ENCODE measurements at regions not wholly inside any gene's neighbourhood (a gene's known extent, or its start where the extent isn't known, plus 50 kb on each side); places are given as distances from the start of the nearest gene placed in this dataset.
"Not testable (repeated sequence)": the region's sequence is repeated elsewhere in the genome, so short reads cannot be mapped to it uniquely, and the experiment has no call there.

DNA sequence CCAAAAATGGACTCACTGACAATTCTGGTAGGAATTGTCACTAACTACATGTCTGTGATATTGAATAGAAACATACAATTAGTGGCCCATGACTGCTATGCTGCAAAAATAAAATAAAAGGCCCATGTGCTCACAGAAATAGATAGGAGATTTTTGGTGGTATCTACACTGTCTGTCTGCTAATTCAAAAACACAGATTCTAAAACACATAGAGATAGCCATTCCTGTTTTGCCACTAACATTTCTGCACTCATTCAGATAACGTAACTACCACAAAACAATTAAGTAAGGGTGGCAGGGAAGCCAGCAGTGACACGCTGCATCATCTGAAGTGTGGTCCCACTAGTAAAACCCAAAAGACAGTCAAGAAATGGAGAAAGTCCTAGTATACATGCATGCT is 202.2 kb upstream of the NFIA start:
- Histone ChIP-seq H3K4me3 (ENCODE audit: insufficient read depth, low read depth, low read length, poor library complexity, severe bottlenecking) (no peak overlapping the region), H3K27ac (ENCODE audit: insufficient read depth, low read length, poor library complexity, severe bottlenecking) (no peak overlapping the region), H3K36me3 (ENCODE audit: control insufficient read depth, insufficient read depth, low read length) (no peaks in the 10 kb centered on the region), H3K9me3 (ENCODE audit: control insufficient read depth, low read length) (no peaks in the 10 kb centered on the region), H3K4me1 (ENCODE audit: control insufficient read depth, insufficient read depth, low read length, poor library complexity, severe bottlenecking) (no peaks in the 10 kb centered on the region), H3K27me3 (replicated peaks; ENCODE audit: control insufficient read depth, insufficient read depth, low read length, poor library complexity, severe bottlenecking) (no peaks in the 10 kb centered on the region)
- no peak for DNase-seq

DNA sequence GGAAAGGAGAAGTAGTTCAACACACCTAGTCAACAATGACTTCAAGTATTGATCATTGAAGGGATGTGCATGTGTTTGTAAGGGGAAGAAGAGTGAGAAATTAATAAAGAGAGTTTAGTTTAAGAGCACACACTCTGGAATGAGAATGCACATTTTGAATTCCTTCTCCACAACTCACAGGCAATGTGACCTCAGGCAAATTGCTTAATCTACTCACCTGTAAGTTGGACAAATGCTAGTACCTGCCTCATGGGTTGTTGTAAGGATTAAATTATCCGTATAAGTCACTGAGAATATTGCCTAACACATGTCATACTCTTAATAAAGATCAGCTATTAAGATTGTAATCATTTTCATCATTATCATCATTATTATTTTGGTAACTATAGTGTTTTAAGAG is 204.0 kb upstream of the NFIA start:
- Histone ChIP-seq H3K4me1 (ENCODE audit: control insufficient read depth, insufficient read depth, low read length, poor library complexity, severe bottlenecking) (no peaks in the 10 kb centered on the region), H3K36me3 (ENCODE audit: control insufficient read depth, insufficient read depth, low read length) (no peaks in the 10 kb centered on the region), H3K27ac (ENCODE audit: insufficient read depth, low read length, poor library complexity, severe bottlenecking) (no peak overlapping the region), H3K4me3 (ENCODE audit: insufficient read depth, low read depth, low read length, poor library complexity, severe bottlenecking) (no peak overlapping the region), H3K9me3 (ENCODE audit: control insufficient read depth, low read length) (no peaks in the 10 kb centered on the region), H3K27me3 (replicated peaks; ENCODE audit: control insufficient read depth, insufficient read depth, low read length, poor library complexity, severe bottlenecking) (no peaks in the 10 kb centered on the region)
- no peak for DNase-seq

DNA sequence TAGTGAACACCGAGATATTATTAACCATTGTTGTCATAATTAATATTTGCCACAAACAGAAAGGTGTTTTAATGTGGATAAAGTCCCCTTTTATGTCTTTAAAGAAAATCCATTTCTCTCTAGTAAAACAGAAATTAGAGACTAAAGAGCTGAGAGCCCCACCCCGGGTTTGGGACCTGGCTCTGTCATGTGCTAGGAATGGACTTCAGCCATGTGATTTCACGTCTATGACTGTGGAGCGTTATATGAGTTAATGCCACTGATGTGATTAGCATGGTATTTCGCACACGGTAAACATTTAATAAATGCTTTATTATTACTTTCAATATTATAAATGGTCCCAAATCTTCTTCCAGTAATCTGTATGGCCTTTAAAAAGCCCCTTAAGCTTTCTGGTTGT is 205.0 kb upstream of the NFIA start:
- Histone ChIP-seq H3K27me3 (replicated peaks; ENCODE audit: control insufficient read depth, insufficient read depth, low read length, poor library complexity, severe bottlenecking) (no peaks in the 10 kb centered on the region), H3K4me3 (ENCODE audit: insufficient read depth, low read depth, low read length, poor library complexity, severe bottlenecking) (no peak overlapping the region), H3K4me1 (ENCODE audit: control insufficient read depth, insufficient read depth, low read length, poor library complexity, severe bottlenecking) (no peaks in the 10 kb centered on the region), H3K9me3 (ENCODE audit: control insufficient read depth, low read length) (no peaks in the 10 kb centered on the region), H3K27ac (ENCODE audit: insufficient read depth, low read length, poor library complexity, severe bottlenecking) (no peak overlapping the region), H3K36me3 (ENCODE audit: control insufficient read depth, insufficient read depth, low read length) (no peaks in the 10 kb centered on the region)
- DNase-seq, result no peak

DNA sequence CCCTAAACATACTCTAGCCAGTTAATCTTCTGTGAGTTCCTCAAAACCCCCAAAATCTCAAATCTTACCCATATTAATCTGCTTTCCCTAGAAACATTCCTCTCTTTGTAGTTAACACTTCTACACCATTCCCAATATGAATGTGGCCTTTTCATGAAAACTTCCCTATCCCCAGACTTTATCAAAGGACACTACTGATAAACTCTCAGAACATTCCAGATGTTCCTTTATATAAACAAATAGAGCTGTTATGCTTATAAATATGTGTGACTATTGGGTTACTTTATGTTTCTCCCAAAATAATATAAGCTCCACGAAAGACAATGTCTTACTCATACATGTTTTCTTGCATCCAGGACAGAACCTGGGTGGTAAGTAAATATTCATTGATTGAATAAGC is 205.4 kb upstream of the NFIA start:
- H3K36me3 ChIP-seq (ENCODE audit: control insufficient read depth, insufficient read depth, low read length), result no peaks in the 10 kb centered on the region
- DNase-seq, result no peak

DNA sequence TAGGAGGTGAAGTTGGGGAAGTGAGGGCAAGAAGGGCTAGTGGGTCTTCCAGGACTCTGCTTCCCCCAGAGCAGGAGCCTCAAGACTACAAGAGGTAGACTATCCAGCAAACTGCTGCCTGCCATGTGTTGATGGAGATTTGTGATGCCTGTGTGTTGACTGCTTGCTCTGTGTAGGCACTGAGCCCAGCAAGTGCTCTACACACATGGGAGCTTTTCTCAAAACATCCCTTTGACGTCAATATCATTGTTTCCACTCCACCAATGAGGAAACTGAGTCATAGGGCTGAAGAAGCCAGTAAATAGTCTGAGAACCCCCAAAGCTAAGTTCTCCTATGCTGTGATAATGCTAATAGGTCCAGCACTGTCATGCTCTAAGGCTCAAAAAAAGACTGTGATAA is 207.2 kb upstream of the NFIA start:
- DNase-seq, result no peak
- H3K9me3 ChIP-seq (ENCODE audit: control insufficient read depth, low read length), result no peaks in the 10 kb centered on the region
- no peaks in the 10 kb centered on the region for H3K36me3 ChIP-seq (ENCODE audit: control insufficient read depth, insufficient read depth, low read length)
- H3K27ac ChIP-seq (ENCODE audit: insufficient read depth, low read length, poor library complexity, severe bottlenecking), result no peak overlapping the region
- no peak overlapping the region for H3K4me3 ChIP-seq (ENCODE audit: insufficient read depth, low read depth, low read length, poor library complexity, severe bottlenecking)
- no peaks in the 10 kb centered on the region for H3K27me3 ChIP-seq (replicated peaks; ENCODE audit: control insufficient read depth, insufficient read depth, low read length, poor library complexity, severe bottlenecking)
- H3K4me1 ChIP-seq (ENCODE audit: control insufficient read depth, insufficient read depth, low read length, poor library complexity, severe bottlenecking), result no peaks in the 10 kb centered on the region

More for the DNA sequence above, 205.4 kb upstream of the NFIA start:
- H3K27me3 ChIP-seq (replicated peaks; ENCODE audit: control insufficient read depth, insufficient read depth, low read length, poor library complexity, severe bottlenecking), result no peaks in the 10 kb centered on the region
- no peaks in the 10 kb centered on the region for H3K9me3 ChIP-seq (ENCODE audit: control insufficient read depth, low read length)
- no peak overlapping the region for H3K4me3 ChIP-seq (ENCODE audit: insufficient read depth, low read depth, low read length, poor library complexity, severe bottlenecking)
- no peaks in the 10 kb centered on the region for H3K4me1 ChIP-seq (ENCODE audit: control insufficient read depth, insufficient read depth, low read length, poor library complexity, severe bottlenecking)
- H3K27ac ChIP-seq (ENCODE audit: insufficient read depth, low read length, poor library complexity, severe bottlenecking), result no peak overlapping the region

DNA sequence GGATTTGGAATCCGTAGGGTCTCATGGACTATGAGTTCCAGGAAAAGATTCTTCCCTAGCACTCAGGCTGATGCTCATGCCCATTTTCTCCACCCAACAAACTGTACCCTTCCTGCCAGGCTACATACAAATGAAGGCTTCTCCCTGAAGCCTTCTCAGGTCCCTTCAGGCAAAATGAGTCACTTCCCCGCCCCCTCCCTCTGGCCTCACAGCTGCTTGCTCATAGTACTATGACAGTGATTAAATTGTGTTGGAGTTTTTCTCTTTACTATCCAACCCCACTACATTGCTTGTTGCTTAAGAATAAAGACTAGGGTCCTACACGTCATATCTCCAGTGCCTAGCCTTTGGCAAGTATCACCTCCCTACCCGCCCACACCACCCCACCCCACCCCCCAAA is 207.6 kb upstream of the NFIA start:
- Histone ChIP-seq H3K27me3 (replicated peaks; ENCODE audit: control insufficient read depth, insufficient read depth, low read length, poor library complexity, severe bottlenecking) (no peaks in the 10 kb centered on the region), H3K27ac (ENCODE audit: insufficient read depth, low read length, poor library complexity, severe bottlenecking) (no peak overlapping the region), H3K36me3 (ENCODE audit: control insufficient read depth, insufficient read depth, low read length) (no peaks in the 10 kb centered on the region), H3K4me3 (ENCODE audit: insufficient read depth, low read depth, low read length, poor library complexity, severe bottlenecking) (no peak overlapping the region), H3K4me1 (ENCODE audit: control insufficient read depth, insufficient read depth, low read length, poor library complexity, severe bottlenecking) (no peaks in the 10 kb centered on the region), H3K9me3 (ENCODE audit: control insufficient read depth, low read length) (no peaks in the 10 kb centered on the region)
- no peak for DNase-seq

DNA sequence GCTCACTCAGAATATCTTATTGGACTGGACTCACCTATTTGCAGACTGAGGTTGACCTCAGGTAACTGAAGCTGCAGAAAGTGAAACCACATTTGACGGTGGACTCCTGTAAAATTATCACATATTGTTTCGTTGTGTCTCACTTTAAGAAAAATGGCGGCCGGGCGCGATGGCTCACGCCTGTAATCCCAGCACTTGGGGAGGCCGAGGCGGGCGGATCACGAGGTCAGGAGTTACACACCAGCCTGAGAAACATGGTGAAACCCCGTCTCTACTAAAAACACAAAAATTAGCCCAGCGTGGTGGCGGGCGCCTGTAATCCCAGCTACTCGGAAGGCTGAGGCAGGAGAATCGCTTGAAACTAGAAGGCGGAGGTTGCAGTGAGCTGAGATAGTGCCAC is 209.0 kb upstream of the NFIA start:
- H3K4me1 ChIP-seq (ENCODE audit: control insufficient read depth, insufficient read depth, low read length, poor library complexity, severe bottlenecking); DNase-seq; H3K36me3 ChIP-seq (ENCODE audit: control insufficient read depth, insufficient read depth, low read length); H3K4me3 ChIP-seq (ENCODE audit: insufficient read depth, low read depth, low read length, poor library complexity, severe bottlenecking); H3K27me3 ChIP-seq (replicated peaks; ENCODE audit: control insufficient read depth, insufficient read depth, low read length, poor library complexity, severe bottlenecking); H3K9me3 ChIP-seq (ENCODE audit: control insufficient read depth, low read length); H3K27ac ChIP-seq (ENCODE audit: insufficient read depth, low read length, poor library complexity, severe bottlenecking): not testable (repeated sequence)

DNA sequence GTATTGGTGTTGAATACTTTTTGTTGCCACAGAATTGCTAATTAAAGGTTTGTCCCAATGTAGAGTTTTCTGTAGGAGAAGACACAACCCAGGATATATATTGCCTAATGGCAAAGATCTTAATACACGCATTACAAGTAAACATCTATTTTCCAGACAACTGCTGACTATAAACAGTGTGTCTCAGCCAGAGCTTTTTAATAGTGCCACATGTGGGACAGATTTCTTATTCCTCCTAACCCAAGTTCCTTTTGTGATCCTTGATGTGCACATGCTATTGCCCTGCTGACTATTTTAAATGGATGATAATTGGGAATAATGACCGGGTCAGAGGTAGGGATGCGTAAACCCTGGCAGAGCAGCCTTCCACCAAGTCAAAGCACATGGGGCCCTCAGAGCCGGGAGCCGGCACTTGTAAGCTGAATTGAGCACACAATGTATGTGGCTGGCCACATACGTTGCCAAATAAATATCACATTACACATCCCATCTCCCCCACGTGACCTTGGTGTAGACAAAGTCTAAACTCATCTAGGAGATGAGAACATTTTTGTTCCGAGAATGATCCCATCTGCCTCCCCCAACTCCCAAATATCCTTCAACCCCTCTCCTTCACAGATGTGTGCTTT is 209.8 kb upstream of the NFIA start:
- H3K36me3 ChIP-seq (ENCODE audit: control insufficient read depth, insufficient read depth, low read length), result no peaks in the 10 kb centered on the region
- H3K4me1 ChIP-seq (ENCODE audit: control insufficient read depth, insufficient read depth, low read length, poor library complexity, severe bottlenecking), result no peaks in the 10 kb centered on the region

DNA sequence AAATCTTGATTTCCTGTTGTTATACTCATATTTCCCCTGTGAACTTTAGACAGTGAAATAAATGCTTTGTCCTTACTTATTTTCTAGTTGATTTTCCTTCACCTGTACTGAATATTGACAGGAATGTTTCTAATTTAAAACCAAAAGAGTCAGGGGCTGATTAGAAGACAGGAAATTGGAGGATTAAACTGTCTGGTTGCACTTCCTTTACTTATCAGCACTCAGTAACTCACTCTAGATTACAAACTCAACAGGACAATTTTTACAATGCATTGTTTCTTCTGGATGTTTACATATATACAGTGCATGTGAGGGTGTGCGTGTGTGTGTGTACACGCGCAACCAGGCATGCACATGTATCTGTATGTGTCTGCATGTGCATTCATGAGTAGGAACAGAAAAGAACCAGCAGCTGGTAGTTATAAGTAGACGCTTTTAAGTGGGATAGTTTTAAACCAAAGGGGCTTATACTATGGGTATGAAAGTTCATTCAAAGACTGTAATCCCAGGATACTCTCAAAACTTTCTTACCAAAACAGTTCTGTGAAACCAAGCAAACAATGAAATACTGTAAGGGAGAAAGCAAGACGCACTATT is 212.0 kb upstream of the NFIA start:
- H3K9me3 ChIP-seq (ENCODE audit: control insufficient read depth, low read length), result no peaks in the 10 kb centered on the region
- no peak for DNase-seq

More for the DNA sequence above, 209.8 kb upstream of the NFIA start:
- Histone ChIP-seq H3K9me3 (ENCODE audit: control insufficient read depth, low read length) (no peaks in the 10 kb centered on the region), H3K27me3 (replicated peaks; ENCODE audit: control insufficient read depth, insufficient read depth, low read length, poor library complexity, severe bottlenecking) (no peaks in the 10 kb centered on the region), H3K27ac (ENCODE audit: insufficient read depth, low read length, poor library complexity, severe bottlenecking) (no peak overlapping the region), H3K4me3 (ENCODE audit: insufficient read depth, low read depth, low read length, poor library complexity, severe bottlenecking) (no peak overlapping the region)
- DNase-seq, result no peak

DNA sequence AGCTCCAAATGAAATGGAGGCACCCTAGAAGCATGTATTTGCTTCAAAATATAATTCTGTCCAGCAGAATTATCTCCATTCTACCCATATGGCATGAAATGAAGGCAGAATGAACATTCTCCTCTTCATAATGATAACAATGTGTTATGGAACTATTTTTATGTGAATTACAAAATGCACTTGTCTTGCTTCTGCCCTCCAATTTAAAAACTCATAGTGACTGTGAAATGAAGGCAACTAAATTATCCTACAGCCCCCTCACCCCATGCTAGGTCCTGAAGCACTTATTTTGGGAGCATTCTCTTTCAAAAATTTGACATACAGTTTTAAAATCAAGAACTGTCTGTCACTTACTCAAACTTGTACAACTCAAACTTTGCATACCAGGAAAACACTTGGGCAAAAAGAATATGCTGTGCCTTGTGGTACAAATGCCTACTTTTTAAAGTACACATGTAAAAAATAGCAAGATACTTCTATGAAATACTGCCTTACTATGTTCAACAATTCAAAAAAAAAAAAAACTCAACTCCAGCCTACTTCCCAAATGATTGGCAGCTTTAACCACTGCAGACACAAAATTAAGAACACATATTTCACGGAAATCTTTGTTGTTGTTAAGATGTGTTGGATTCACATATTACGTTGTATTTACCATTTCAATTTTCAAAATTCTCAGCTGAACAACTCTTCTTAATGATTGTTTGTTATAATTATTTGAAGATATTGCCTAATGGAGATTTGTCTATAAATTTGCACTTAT is 213.3 kb upstream of the NFIA start:
- Histone ChIP-seq H3K27ac (ENCODE audit: insufficient read depth, low read length, poor library complexity, severe bottlenecking) (no peak overlapping the region), H3K36me3 (ENCODE audit: control insufficient read depth, insufficient read depth, low read length) (no peaks in the 10 kb centered on the region), H3K4me3 (ENCODE audit: insufficient read depth, low read depth, low read length, poor library complexity, severe bottlenecking) (no peak overlapping the region), H3K9me3 (ENCODE audit: control insufficient read depth, low read length) (no peaks in the 10 kb centered on the region), H3K4me1 (ENCODE audit: control insufficient read depth, insufficient read depth, low read length, poor library complexity, severe bottlenecking) (no peaks in the 10 kb centered on the region), H3K27me3 (replicated peaks; ENCODE audit: control insufficient read depth, insufficient read depth, low read length, poor library complexity, severe bottlenecking) (no peaks in the 10 kb centered on the region)
- DNase-seq, result no peak

More for the DNA sequence above, 212.0 kb upstream of the NFIA start:
- Histone ChIP-seq H3K4me1 (ENCODE audit: control insufficient read depth, insufficient read depth, low read length, poor library complexity, severe bottlenecking) (no peaks in the 10 kb centered on the region), H3K27ac (ENCODE audit: insufficient read depth, low read length, poor library complexity, severe bottlenecking) (no peak overlapping the region), H3K4me3 (ENCODE audit: insufficient read depth, low read depth, low read length, poor library complexity, severe bottlenecking) (no peak overlapping the region), H3K27me3 (replicated peaks; ENCODE audit: control insufficient read depth, insufficient read depth, low read length, poor library complexity, severe bottlenecking) (no peaks in the 10 kb centered on the region), H3K36me3 (ENCODE audit: control insufficient read depth, insufficient read depth, low read length) (no peaks in the 10 kb centered on the region)

Data from effector memory CD4-positive, alpha-beta T cell (primary cell).